SK-N-SH (cell line): ENCODE measurements at regions not wholly inside any gene's neighbourhood (a gene's known extent, or its start where the extent isn't known, plus 50 kb on each side); places are given as distances from the start of the nearest gene placed in this dataset.

Source experiments
- CTCF ChIA-PET: fragments of 300-600, 350-600 bp; formaldehyde crosslinking; extraction: SDS; loops from one replicate; lab custom pipeline; 2021; lab: Yijun Ruan, JAX
- POLR2A ChIA-PET: fragments of 350-600 bp; sonication (Branson Sonifier 250); formaldehyde crosslinking; extraction: SDS; loops from one replicate; lab custom pipeline; 2020; ENCODE audit warnings: antibody characterized with exemption, inconsistent platforms; lab: Yijun Ruan, JAX
- DNase-seq: peaks from one replicate; pipeline ENCODE4 v3.0.0; 2012
- H2AFZ ChIP-seq: fragments of 200-600 bp; sonication (generic); 2 replicates; pipeline ENCODE4 v1.8.1; 2016; ENCODE audit warnings: antibody characterized with exemption, mild to moderate bottlenecking, low read depth
- H3F3A ChIP-seq: fragments of 200-600 bp; sonication (generic); replicated peaks from 2 replicates; pipeline ENCODE3; 2016; ENCODE audit warnings: antibody characterized with exemption, mild to moderate bottlenecking; ENCODE audit not compliant: insufficient read depth
- H3K27ac ChIP-seq, 2 experiments: fragments of 200-500 bp in 1 of 2; fragments of 200-600 bp in 1 of 2; sonication (Bioruptor generic) in 1 of 2; sonication (generic), shearing (Covaris generic) in 1 of 2; 2 replicates each; pipeline versions ENCODE4 v1.5.1 to v1.6.1; 2014 to 2016; ENCODE audit warnings: low read depth in 2 of 2, inconsistent platforms in 1 of 2, low read length in 1 of 2, mild to moderate bottlenecking in 1 of 2, mixed read lengths in 1 of 2
- H3K27me3 ChIP-seq: fragments of 200-600 bp; sonication (generic), shearing (Covaris generic); 2 replicates; pipeline ENCODE4 v1.6.1; 2016; ENCODE audit warnings: mixed run types; ENCODE audit not compliant: insufficient read depth
- H3K36me3 ChIP-seq, 2 experiments: fragments of 200-500 bp in 1 of 2; fragments of 200-600 bp in 1 of 2; sonication (Bioruptor generic) in 1 of 2; sonication (generic) in 1 of 2; replicated peaks in 1 of 2; 2 replicates each; pipeline versions ENCODE3 to v1.5.1; 2014 to 2016; ENCODE audit warnings: low read length in 1 of 2, mild to moderate bottlenecking in 1 of 2; ENCODE audit not compliant: insufficient read depth in 2 of 2, control insufficient read depth in 1 of 2
- H3K4me1 ChIP-seq, 2 experiments: fragments of 200-500 bp in 1 of 2; fragments of 200-600 bp in 1 of 2; sonication (Bioruptor generic) in 1 of 2; sonication (generic), shearing (Covaris generic) in 1 of 2; 2 replicates each; pipeline versions ENCODE4 v1.5.1 to v1.6.1; 2014 to 2016; ENCODE audit warnings: low read depth in 1 of 2, low read length in 1 of 2, mixed run types in 1 of 2; ENCODE audit not compliant: insufficient read depth in 2 of 2, control insufficient read depth in 1 of 2
- H3K4me2 ChIP-seq: fragments of 200-600 bp; sonication (generic), shearing (Covaris generic); 2 replicates; pipeline ENCODE4 v1.6.1; 2017; ENCODE audit warnings: mixed run types
- H3K4me3 ChIP-seq, 2 experiments: fragments of 200-500 bp in 1 of 2; fragments of 200-600 bp in 1 of 2; sonication (Bioruptor generic) in 1 of 2; sonication (generic), shearing (Covaris generic) in 1 of 2; 2 replicates each; pipeline versions ENCODE4 v1.5.1 to v1.8.1; 2014 to 2016; ENCODE audit warnings: low read depth in 2 of 2, inconsistent platforms in 1 of 2, low read length in 1 of 2, mild to moderate bottlenecking in 1 of 2, mixed read lengths in 1 of 2, moderate library complexity in 1 of 2
- H3K79me2 ChIP-seq: fragments of 200-600 bp; sonication (generic); 2 replicates; pipeline ENCODE4 v1.8.1; 2017; ENCODE audit warnings: mild to moderate bottlenecking; ENCODE audit not compliant: insufficient read depth
- H3K9ac ChIP-seq: fragments of 200-600 bp; sonication (generic); 2 replicates; pipeline ENCODE4 v1.6.1; 2017; ENCODE audit warnings: mixed run types
- H3K9me2 ChIP-seq: fragments of 200-600 bp; sonication (generic); 2 replicates; pipeline ENCODE4 v1.6.1; 2017; ENCODE audit warnings: mixed run types
- H3K9me3 ChIP-seq: fragments of 200-600 bp; sonication (generic); 2 replicates; pipeline ENCODE4 v1.6.1; 2017; ENCODE audit warnings: mixed run types, mild to moderate bottlenecking, moderate library complexity
- H4K20me1 ChIP-seq: fragments of 200-600 bp; sonication (generic); 2 replicates; pipeline ENCODE4 v1.6.1; 2017; ENCODE audit warnings: mild to moderate bottlenecking, mixed run types; ENCODE audit not compliant: insufficient read depth
- CHD2 ChIP-seq: fragments of 150-350 bp; IDR thresholded peaks from 2 replicates; pipeline ENCODE4 v1.6.1; 2018; ENCODE audit warnings: low read length; ENCODE audit not compliant: partially characterized antibody
- ELF1 ChIP-seq: IDR thresholded peaks from 2 replicates; pipeline ENCODE4 v1.4.0; 2012
- EZH2phosphoT487 ChIP-seq: fragments of 200-600 bp; sonication (generic); IDR thresholded peaks from 2 replicates; pipeline ENCODE4 v1.6.1; 2017; ENCODE audit warnings: low read depth, mixed run types, mild to moderate bottlenecking, antibody characterized with exemption, moderate library complexity, borderline replicate concordance
- FOSL2 ChIP-seq: IDR thresholded peaks from 2 replicates; pipeline ENCODE4 v1.4.0; 2012; ENCODE audit warnings: low read depth, mild to moderate bottlenecking, moderate library complexity, borderline replicate concordance
- GATA2 ChIP-seq: sonication (generic); formaldehyde crosslinking; IDR thresholded peaks from 2 replicates; pipeline ENCODE4 v1.5.0; 2020; ENCODE audit warnings: mild to moderate bottlenecking, missing genetic modification reagents
- JUND ChIP-seq: IDR thresholded peaks from 2 replicates; pipeline ENCODE4 v1.4.0; 2012
- MAX ChIP-seq: IDR thresholded peaks from 2 replicates; pipeline ENCODE4 v1.4.0; 2012; ENCODE audit warnings: low read depth
- MXI1 ChIP-seq: IDR thresholded peaks from 2 replicates; pipeline ENCODE4 v1.6.1; 2012; ENCODE audit warnings: mild to moderate bottlenecking, low read depth, low read length, improper control_type of control experiment
- NFIC ChIP-seq: IDR thresholded peaks from 2 replicates; pipeline ENCODE4 v1.4.0; 2012; ENCODE audit warnings: borderline replicate concordance
- NRF1 ChIP-seq: IDR thresholded peaks from 2 replicates; pipeline ENCODE4 v1.6.1; 2012; ENCODE audit warnings: low read depth, mild to moderate bottlenecking, low read length
- PBX3 ChIP-seq: IDR thresholded peaks from 2 replicates; pipeline ENCODE4; 2012
- POLR2AphosphoS5 ChIP-seq: IDR thresholded peaks from 2 replicates; pipeline ENCODE4 v1.6.1; 2012; ENCODE audit warnings: low read depth, low read length
- RAD21 ChIP-seq: IDR thresholded peaks from 2 replicates; pipeline ENCODE4 v1.6.1; 2012; ENCODE audit warnings: mild to moderate bottlenecking, low read length
- RXRA ChIP-seq: IDR thresholded peaks from 2 replicates; pipeline ENCODE4 v1.4.0; 2012; ENCODE audit warnings: low read depth, mild to moderate bottlenecking, borderline replicate concordance
- SMC3 ChIP-seq: IDR thresholded peaks from 2 replicates; pipeline ENCODE4 v1.6.1; 2012; ENCODE audit warnings: low read depth, low read length, improper control_type of control experiment
- TAF1 ChIP-seq: IDR thresholded peaks from 2 replicates; pipeline ENCODE4 v1.6.1; 2012; ENCODE audit warnings: low read depth, mild to moderate bottlenecking, low read length, moderate library complexity, borderline replicate concordance
- TCF12 ChIP-seq: IDR thresholded peaks from 2 replicates; pipeline ENCODE4 v1.4.0; 2012
- TEAD4 ChIP-seq: IDR thresholded peaks from 2 replicates; pipeline ENCODE4 v1.4.0; 2012; ENCODE audit warnings: mild to moderate bottlenecking, borderline replicate concordance; ENCODE audit not compliant: insufficient read depth
- YY1 ChIP-seq: IDR thresholded peaks from 2 replicates; pipeline ENCODE4 v1.4.0; 2012; ENCODE audit warnings: low read depth, mild to moderate bottlenecking
- WGBS: methylation state at CpG from one replicate; pipeline ENCODE4 v1.1.6; 2017; ENCODE audit warnings: low lambda C conversion rate; 5-methylcytosine and 5-hydroxymethylcytosine counted together

GRCh38 chr3:193836511-193836910, 243.5 kb downstream of the OPA1 start:
- Histone ChIP-seq H3F3A (no peaks in the 10 kb centered on the region), H3K4me3 (no peak overlapping the region), H4K20me1 (no peaks in the 10 kb centered on the region), H3K36me3 (no peaks in the 10 kb centered on the region), H3K4me2 (no peak overlapping the region), H3K27ac (no peak overlapping the region), H2AFZ (no peak overlapping the region), H3K4me1 (peaks cover 0 to 3% of the 10 kb centered on the region in 2 experiments; a peak in 1 of 4 replicates), H3K79me2 (no peaks in the 10 kb centered on the region), H3K9ac (no peak overlapping the region), H3K27me3 (no peaks in the 10 kb centered on the region), H3K9me2 (no peaks in the 10 kb centered on the region), H3K9me3 (no peaks in the 10 kb centered on the region)
- CTCF ChIA-PET, result no interaction called here
- 20% methylated on average over 2 of the region's 2 CpGs for WGBS
- POLR2A ChIA-PET, result no interaction called here
- no peak for DNase-seq
- no peak for TF ChIP-seq RXRA
- no peak for TF ChIP-seq NRF1
- no peak for TF ChIP-seq FOSL2
- no peak for TF ChIP-seq JUND
- no peak for TF ChIP-seq POLR2AphosphoS5
- TF ChIP-seq CHD2, result no peak
- TF ChIP-seq SMC3, result no peak
- no peak for TF ChIP-seq MXI1
- no peak for TF ChIP-seq RAD21
- TF ChIP-seq YY1, result no peak
- no peak for TF ChIP-seq TEAD4
- TF ChIP-seq TCF12, result no peak
- TF ChIP-seq EZH2phosphoT487, result no peak
- no peak for TF ChIP-seq ELF1
- TF ChIP-seq, all 33 proteins: peak for 0

GRCh38 chr3:193836918-193837317, 243.9 kb downstream of the OPA1 start:
- Histone ChIP-seq H3K4me2 (no peak overlapping the region), H3K27me3 (no peaks in the 10 kb centered on the region), H3K4me3 (no peak overlapping the region), H3K9ac (no peak overlapping the region), H2AFZ (no peak overlapping the region), H4K20me1 (no peaks in the 10 kb centered on the region), H3K36me3 (no peaks in the 10 kb centered on the region), H3K79me2 (no peaks in the 10 kb centered on the region), H3F3A (no peaks in the 10 kb centered on the region), H3K9me2 (no peaks in the 10 kb centered on the region), H3K9me3 (no peaks in the 10 kb centered on the region), H3K27ac (no peak overlapping the region), H3K4me1 (peaks cover 0 to 3% of the 10 kb centered on the region in 2 experiments; a peak in 1 of 4 replicates)
- ChIA-PET CTCF (no interaction called here), POLR2A (no interaction called here)
- TF ChIP-seq EZH2phosphoT487, result no peak
- 87% methylated on average over 7 of the region's 7 CpGs for WGBS
- DNase-seq, result no peak

GRCh38 chr3:193837347-193837827, 244.4 kb downstream of the OPA1 start:
- CTCF ChIA-PET, result no interaction called here

More at GRCh38 chr3:193837347-193837827, 244.4 kb downstream of the OPA1 start:
- H3K9me3 ChIP-seq, result no peaks in the 10 kb centered on the region
- DNase-seq, result no peak
- no peak overlapping the region for H3K4me3 ChIP-seq
- no peaks in the 10 kb centered on the region for H4K20me1 ChIP-seq
- 43% methylated on average over 3 of the region's 6 CpGs for WGBS
- H3K27ac ChIP-seq, result no peak overlapping the region
- no peaks in the 10 kb centered on the region for H3K27me3 ChIP-seq
- H3K4me1 ChIP-seq, result peaks cover 0 to 3% of the 10 kb centered on the region in 2 experiments; a peak in 1 of 4 replicates
- POLR2A ChIA-PET, result no interaction called here
- no peaks in the 10 kb centered on the region for H3F3A ChIP-seq
- H3K9ac ChIP-seq, result no peak overlapping the region
- H3K79me2 ChIP-seq, result no peaks in the 10 kb centered on the region
- H2AFZ ChIP-seq, result no peak overlapping the region
- no peaks in the 10 kb centered on the region for H3K9me2 ChIP-seq
- H3K4me2 ChIP-seq, result no peak overlapping the region
- no peak for TF ChIP-seq PBX3
- TF ChIP-seq NRF1, result no peak
- no peak for TF ChIP-seq MAX
- no peak for TF ChIP-seq NFIC
- TF ChIP-seq GATA2 (CRISPR knock-in tag), result no peak
- TF ChIP-seq TAF1, result no peak
- TF ChIP-seq, all 33 proteins: peak for 0
- H3K36me3 ChIP-seq, result no peaks in the 10 kb centered on the region
